ENCODE measurements at regions not wholly inside any gene's neighbourhood (a gene's known extent, or its start where the extent isn't known, plus 50 kb on each side); places are given as distances from the start of the nearest gene placed in this dataset.

GRCh38 chr9:129410226-129410625 lies 210.7 kb downstream of the C9orf50 start:
- no peak for DNase-seq

GRCh38 chr9:129408535-129409215 lies 212.2 kb downstream of the C9orf50 start:
- DNase-seq, result no peak

GRCh38 chr9:129407905-129408452 lies 212.9 kb downstream of the C9orf50 start:
- DNase-seq, result no peak

GRCh38 chr9:129406278-129407225 lies 214.3 kb downstream of the C9orf50 start:
- no peak for DNase-seq

- DNase-seq, result no peak
Observed at GRCh38 chr9:129405827-129406213, 215.1 kb downstream of the C9orf50 start.

- no peak for DNase-seq
Observed at GRCh38 chr9:129405089-129405826, 215.6 kb downstream of the C9orf50 start.

GRCh38 chr9:129404621-129405020 lies 216.3 kb downstream of the C9orf50 start:
- DNase-seq, result no peak

GRCh38 chr9:129403779-129404620 lies 216.9 kb downstream of the C9orf50 start:
- DNase-seq, result no peak

GRCh38 chr9:129402931-129403778 lies 217.7 kb downstream of the C9orf50 start:
- no peak for DNase-seq

- DNase-seq, result no peak
Observed at GRCh38 chr9:129402371-129402739, 218.5 kb downstream of the C9orf50 start.

- no peak for DNase-seq
Observed at GRCh38 chr9:129401623-129402370, 219.1 kb downstream of the C9orf50 start.

GRCh38 chr9:129400971-129401622 lies 219.8 kb downstream of the C9orf50 start:
- DNase-seq, result no peak

- DNase-seq, result no peak
Observed at GRCh38 chr9:129400001-129400970, 220.6 kb downstream of the C9orf50 start.

GRCh38 chr9:129399634-129399990 lies 221.3 kb downstream of the C9orf50 start:
- no peak for DNase-seq

GRCh38 chr9:129398961-129399633 lies 221.0 kb upstream of the IER5L start:
- DNase-seq, result no peak

- no peak for DNase-seq
Observed at GRCh38 chr9:129398101-129398960, 220.3 kb upstream of the IER5L start.

GRCh38 chr9:129397335-129397734 lies 219.3 kb upstream of the IER5L start:
- no peak for DNase-seq
